ENCODE measurements at regions not wholly inside any gene's neighbourhood (a gene's known extent, or its start where the extent isn't known, plus 50 kb on each side); places are given as distances from the start of the nearest gene placed in this dataset.

DNA sequence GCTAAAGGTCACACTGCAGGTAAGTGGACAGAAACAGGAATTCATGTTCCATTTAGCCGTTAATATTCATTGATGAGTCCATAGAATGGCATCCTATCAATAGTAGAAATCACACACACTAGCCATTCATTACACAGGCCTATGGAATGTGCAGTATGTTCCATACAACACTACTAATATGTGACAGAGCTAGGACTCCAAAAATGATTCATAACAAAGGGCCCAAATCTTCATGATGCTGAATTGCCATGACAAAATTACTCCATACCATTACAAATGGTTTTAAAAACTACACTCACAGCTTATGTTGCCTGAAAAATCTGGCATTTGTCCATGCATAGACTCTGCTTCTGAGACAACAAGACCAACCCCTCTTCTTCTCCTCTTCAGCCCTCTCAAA is 549.1 kb downstream of the XPNPEP1 start:
- TF ChIP-seq, protein P1, sequence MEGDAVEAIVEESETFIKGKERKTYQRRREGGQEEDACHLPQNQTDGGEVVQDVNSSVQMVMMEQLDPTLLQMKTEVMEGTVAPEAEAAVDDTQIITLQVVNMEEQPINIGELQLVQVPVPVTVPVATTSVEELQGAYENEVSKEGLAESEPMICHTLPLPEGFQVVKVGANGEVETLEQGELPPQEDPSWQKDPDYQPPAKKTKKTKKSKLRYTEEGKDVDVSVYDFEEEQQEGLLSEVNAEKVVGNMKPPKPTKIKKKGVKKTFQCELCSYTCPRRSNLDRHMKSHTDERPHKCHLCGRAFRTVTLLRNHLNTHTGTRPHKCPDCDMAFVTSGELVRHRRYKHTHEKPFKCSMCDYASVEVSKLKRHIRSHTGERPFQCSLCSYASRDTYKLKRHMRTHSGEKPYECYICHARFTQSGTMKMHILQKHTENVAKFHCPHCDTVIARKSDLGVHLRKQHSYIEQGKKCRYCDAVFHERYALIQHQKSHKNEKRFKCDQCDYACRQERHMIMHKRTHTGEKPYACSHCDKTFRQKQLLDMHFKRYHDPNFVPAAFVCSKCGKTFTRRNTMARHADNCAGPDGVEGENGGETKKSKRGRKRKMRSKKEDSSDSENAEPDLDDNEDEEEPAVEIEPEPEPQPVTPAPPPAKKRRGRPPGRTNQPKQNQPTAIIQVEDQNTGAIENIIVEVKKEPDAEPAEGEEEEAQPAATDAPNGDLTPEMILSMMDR (IDR thresholded peaks at IDR 0.05): no peak
- TF ChIP-seq POLR2A (IDR thresholded peaks at IDR 0.05): no peak

Measured in heart left ventricle (tissue), 13 donors.